ENCODE measurements at regions not wholly inside any gene's neighbourhood (a gene's known extent, or its start where the extent isn't known, plus 50 kb on each side); places are given as distances from the start of the nearest gene placed in this dataset.

DNA sequence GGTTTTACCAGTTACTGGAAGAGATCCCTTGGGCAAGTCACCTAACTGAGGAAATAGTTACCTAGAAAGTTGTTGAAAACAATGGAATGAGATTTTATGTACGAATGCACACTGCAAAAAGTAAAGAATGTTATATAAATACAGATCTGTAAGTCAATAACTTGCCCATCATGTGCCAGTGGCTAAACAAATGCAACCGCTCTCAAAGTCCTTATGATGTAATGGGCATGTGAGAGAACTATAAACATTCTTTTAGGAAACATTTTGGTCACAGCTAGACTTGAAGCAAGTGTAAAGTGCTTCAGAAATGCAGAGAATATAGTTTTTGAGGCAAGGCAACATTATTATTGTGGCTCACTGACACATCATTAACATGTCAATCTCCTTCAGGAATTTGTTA is 1044.5 kb downstream of the TUSC7 start:
- H3K4me1 ChIP-seq (ENCODE audit: insufficient read depth) = peaks cover 15% of the 10 kb centered on the region
- no peaks in the 10 kb centered on the region for H3K79me2 ChIP-seq (replicated peaks; ENCODE audit: insufficient read depth)
- ATAC-seq (no peak), DNase-seq (ENCODE audit: low spot score) (no peak)
- H3K27ac Mint-ChIP-seq = no peak overlapping the region
- no peaks in the 10 kb centered on the region for H3K9me2 ChIP-seq (ENCODE audit: insufficient read depth)
- no peak overlapping the region for H3K4me2 ChIP-seq
- no peak overlapping the region for H3K4me3 ChIP-seq
- TF ChIP-seq NANOG (IDR thresholded peaks at IDR 0.05; ENCODE audit: borderline replicate concordance) = no peak
- TF ChIP-seq STAT1 (IDR thresholded peaks at IDR 0.05; ENCODE audit: unreplicated experiment) = no peak
- TF ChIP-seq, protein P1, sequence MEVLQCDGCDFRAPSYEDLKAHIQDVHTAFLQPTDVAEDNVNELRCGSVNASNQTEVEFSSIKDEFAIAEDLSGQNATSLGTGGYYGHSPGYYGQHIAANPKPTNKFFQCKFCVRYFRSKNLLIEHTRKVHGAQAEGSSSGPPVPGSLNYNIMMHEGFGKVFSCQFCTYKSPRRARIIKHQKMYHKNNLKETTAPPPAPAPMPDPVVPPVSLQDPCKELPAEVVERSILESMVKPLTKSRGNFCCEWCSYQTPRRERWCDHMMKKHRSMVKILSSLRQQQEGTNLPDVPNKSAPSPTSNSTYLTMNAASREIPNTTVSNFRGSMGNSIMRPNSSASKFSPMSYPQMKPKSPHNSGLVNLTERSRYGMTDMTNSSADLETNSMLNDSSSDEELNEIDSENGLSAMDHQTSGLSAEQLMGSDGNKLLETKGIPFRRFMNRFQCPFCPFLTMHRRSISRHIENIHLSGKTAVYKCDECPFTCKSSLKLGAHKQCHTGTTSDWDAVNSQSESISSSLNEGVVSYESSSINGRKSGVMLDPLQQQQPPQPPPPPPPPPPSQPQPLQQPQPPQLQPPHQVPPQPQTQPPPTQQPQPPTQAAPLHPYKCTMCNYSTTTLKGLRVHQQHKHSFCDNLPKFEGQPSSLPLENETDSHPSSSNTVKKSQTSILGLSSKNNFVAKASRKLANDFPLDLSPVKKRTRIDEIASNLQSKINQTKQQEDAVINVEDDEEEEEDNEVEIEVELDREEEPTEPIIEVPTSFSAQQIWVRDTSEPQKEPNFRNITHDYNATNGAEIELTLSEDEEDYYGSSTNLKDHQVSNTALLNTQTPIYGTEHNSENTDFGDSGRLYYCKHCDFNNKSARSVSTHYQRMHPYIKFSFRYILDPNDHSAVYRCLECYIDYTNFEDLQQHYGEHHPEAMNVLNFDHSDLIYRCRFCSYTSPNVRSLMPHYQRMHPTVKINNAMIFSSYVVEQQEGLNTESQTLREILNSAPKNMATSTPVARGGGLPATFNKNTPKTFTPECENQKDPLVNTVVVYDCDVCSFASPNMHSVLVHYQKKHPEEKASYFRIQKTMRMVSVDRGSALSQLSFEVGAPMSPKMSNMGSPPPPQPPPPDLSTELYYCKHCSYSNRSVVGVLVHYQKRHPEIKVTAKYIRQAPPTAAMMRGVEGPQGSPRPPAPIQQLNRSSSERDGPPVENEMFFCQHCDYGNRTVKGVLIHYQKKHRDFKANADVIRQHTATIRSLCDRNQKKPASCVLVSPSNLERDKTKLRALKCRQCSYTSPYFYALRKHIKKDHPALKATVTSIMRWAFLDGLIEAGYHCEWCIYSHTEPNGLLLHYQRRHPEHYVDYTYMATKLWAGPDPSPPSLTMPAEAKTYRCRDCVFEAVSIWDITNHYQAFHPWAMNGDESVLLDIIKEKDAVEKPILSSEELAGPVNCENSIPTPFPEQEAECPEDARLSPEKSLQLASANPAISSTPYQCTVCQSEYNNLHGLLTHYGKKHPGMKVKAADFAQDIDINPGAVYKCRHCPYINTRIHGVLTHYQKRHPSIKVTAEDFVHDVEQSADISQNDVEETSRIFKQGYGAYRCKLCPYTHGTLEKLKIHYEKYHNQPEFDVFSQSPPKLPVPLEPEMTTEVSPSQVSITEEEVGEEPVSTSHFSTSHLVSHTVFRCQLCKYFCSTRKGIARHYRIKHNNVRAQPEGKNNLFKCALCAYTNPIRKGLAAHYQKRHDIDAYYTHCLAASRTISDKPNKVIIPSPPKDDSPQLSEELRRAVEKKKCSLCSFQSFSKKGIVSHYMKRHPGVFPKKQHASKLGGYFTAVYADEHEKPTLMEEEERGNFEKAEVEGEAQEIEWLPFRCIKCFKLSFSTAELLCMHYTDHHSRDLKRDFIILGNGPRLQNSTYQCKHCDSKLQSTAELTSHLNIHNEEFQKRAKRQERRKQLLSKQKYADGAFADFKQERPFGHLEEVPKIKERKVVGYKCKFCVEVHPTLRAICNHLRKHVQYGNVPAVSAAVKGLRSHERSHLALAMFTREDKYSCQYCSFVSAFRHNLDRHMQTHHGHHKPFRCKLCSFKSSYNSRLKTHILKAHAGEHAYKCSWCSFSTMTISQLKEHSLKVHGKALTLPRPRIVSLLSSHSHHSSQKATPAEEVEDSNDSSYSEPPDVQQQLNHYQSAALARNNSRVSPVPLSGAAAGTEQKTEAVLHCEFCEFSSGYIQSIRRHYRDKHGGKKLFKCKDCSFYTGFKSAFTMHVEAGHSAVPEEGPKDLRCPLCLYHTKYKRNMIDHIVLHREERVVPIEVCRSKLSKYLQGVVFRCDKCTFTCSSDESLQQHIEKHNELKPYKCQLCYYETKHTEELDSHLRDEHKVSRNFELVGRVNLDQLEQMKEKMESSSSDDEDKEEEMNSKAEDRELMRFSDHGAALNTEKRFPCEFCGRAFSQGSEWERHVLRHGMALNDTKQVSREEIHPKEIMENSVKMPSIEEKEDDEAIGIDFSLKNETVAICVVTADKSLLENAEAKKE (CRISPR knock-in tag; IDR thresholded peaks at IDR 0.05) = no peak
- no peak for TF ChIP-seq EZH2 (IDR thresholded peaks at IDR 0.05; ENCODE audit: low read depth, unreplicated experiment)
- TF ChIP-seq, protein P2, sequence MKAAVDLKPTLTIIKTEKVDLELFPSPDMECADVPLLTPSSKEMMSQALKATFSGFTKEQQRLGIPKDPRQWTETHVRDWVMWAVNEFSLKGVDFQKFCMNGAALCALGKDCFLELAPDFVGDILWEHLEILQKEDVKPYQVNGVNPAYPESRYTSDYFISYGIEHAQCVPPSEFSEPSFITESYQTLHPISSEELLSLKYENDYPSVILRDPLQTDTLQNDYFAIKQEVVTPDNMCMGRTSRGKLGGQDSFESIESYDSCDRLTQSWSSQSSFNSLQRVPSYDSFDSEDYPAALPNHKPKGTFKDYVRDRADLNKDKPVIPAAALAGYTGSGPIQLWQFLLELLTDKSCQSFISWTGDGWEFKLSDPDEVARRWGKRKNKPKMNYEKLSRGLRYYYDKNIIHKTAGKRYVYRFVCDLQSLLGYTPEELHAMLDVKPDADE (IDR thresholded peaks at IDR 0.05) = no peak
- no peak for TF ChIP-seq JUNB (IDR thresholded peaks at IDR 0.05; ENCODE audit: unreplicated experiment)
- TF ChIP-seq EZH2phosphoT487 (IDR thresholded peaks at IDR 0.05; ENCODE audit: unreplicated experiment) = no peak
- TF ChIP-seq ZNF114 (CRISPR knock-in tag; IDR thresholded peaks at IDR 0.05) = no peak
- TF ChIP-seq, protein P3, sequence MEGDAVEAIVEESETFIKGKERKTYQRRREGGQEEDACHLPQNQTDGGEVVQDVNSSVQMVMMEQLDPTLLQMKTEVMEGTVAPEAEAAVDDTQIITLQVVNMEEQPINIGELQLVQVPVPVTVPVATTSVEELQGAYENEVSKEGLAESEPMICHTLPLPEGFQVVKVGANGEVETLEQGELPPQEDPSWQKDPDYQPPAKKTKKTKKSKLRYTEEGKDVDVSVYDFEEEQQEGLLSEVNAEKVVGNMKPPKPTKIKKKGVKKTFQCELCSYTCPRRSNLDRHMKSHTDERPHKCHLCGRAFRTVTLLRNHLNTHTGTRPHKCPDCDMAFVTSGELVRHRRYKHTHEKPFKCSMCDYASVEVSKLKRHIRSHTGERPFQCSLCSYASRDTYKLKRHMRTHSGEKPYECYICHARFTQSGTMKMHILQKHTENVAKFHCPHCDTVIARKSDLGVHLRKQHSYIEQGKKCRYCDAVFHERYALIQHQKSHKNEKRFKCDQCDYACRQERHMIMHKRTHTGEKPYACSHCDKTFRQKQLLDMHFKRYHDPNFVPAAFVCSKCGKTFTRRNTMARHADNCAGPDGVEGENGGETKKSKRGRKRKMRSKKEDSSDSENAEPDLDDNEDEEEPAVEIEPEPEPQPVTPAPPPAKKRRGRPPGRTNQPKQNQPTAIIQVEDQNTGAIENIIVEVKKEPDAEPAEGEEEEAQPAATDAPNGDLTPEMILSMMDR (conservative IDR thresholded peaks at IDR 0.05; ENCODE audit: low read depth in 2 of 2) = no peak
- TF ChIP-seq ZNF331 (CRISPR knock-in tag; IDR thresholded peaks at IDR 0.05; ENCODE audit: low read depth) = no peak
- TF ChIP-seq CREB1 (CRISPR knock-in tag; IDR thresholded peaks at IDR 0.05; ENCODE audit: low read depth) = no peak
- TF ChIP-seq, protein P4, sequence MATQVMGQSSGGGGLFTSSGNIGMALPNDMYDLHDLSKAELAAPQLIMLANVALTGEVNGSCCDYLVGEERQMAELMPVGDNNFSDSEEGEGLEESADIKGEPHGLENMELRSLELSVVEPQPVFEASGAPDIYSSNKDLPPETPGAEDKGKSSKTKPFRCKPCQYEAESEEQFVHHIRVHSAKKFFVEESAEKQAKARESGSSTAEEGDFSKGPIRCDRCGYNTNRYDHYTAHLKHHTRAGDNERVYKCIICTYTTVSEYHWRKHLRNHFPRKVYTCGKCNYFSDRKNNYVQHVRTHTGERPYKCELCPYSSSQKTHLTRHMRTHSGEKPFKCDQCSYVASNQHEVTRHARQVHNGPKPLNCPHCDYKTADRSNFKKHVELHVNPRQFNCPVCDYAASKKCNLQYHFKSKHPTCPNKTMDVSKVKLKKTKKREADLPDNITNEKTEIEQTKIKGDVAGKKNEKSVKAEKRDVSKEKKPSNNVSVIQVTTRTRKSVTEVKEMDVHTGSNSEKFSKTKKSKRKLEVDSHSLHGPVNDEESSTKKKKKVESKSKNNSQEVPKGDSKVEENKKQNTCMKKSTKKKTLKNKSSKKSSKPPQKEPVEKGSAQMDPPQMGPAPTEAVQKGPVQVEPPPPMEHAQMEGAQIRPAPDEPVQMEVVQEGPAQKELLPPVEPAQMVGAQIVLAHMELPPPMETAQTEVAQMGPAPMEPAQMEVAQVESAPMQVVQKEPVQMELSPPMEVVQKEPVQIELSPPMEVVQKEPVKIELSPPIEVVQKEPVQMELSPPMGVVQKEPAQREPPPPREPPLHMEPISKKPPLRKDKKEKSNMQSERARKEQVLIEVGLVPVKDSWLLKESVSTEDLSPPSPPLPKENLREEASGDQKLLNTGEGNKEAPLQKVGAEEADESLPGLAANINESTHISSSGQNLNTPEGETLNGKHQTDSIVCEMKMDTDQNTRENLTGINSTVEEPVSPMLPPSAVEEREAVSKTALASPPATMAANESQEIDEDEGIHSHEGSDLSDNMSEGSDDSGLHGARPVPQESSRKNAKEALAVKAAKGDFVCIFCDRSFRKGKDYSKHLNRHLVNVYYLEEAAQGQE (IDR thresholded peaks at IDR 0.05; ENCODE audit: unreplicated experiment) = no peak
- no peak for TF ChIP-seq POLR2AphosphoS5 (IDR thresholded peaks at IDR 0.05; ENCODE audit: low read depth)
- no peaks in the 10 kb centered on the region for H3K27me3 ChIP-seq (ENCODE audit: insufficient read depth)
- no peak overlapping the region for H2AFZ ChIP-seq
- no peaks in the 10 kb centered on the region for H3K9me3 Mint-ChIP-seq
- H3K36me3 ChIP-seq (ENCODE audit: insufficient read depth) = no peaks in the 10 kb centered on the region
- H3K4me3 Mint-ChIP-seq = no peak overlapping the region
- no peaks in the 10 kb centered on the region for H3K36me3 Mint-ChIP-seq (ENCODE audit: low read depth)
- no peak overlapping the region for H3K27ac ChIP-seq (ENCODE audit: low read depth)
- no peaks in the 10 kb centered on the region for H3K27me3 Mint-ChIP-seq (ENCODE audit: insufficient read depth, low read depth, poor library complexity)
- H3K4me1 Mint-ChIP-seq = peaks cover 13% of the 10 kb centered on the region; the same call in 2 of the 3 replicates
- no peaks in the 10 kb centered on the region for H3F3A ChIP-seq (replicated peaks; ENCODE audit: low read depth)
- no peaks in the 10 kb centered on the region for H4K20me1 ChIP-seq (replicated peaks; ENCODE audit: insufficient read depth)

Measured in GM23338 (cell line).